ENCODE measurements at regions not wholly inside any gene's neighbourhood (a gene's known extent, or its start where the extent isn't known, plus 50 kb on each side); places are given as distances from the start of the nearest gene placed in this dataset.

DNA sequence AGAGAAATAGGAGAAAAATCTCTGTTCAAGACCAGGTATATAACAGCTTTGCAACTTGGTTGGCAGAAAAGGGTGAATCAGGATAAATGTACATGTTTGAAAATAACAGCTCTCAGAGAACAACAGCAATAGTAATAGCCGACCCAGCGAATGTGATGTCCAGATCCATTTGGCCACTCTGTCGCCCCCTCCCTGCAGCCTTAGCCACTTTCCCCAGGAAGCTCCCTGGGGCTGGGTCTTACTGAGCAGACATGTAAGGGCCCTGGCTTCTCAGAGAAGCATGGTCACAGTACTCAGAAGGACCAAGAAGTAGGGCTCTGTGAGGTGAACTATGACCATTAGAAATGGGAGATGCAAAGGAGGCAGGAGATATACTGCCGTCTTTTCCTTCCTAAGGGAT, 154.1 kb upstream of the SNX19 start:
- TF ChIP-seq POLR2A (IDR thresholded peaks at IDR 0.05) = no peak
- TF ChIP-seq, protein P1, sequence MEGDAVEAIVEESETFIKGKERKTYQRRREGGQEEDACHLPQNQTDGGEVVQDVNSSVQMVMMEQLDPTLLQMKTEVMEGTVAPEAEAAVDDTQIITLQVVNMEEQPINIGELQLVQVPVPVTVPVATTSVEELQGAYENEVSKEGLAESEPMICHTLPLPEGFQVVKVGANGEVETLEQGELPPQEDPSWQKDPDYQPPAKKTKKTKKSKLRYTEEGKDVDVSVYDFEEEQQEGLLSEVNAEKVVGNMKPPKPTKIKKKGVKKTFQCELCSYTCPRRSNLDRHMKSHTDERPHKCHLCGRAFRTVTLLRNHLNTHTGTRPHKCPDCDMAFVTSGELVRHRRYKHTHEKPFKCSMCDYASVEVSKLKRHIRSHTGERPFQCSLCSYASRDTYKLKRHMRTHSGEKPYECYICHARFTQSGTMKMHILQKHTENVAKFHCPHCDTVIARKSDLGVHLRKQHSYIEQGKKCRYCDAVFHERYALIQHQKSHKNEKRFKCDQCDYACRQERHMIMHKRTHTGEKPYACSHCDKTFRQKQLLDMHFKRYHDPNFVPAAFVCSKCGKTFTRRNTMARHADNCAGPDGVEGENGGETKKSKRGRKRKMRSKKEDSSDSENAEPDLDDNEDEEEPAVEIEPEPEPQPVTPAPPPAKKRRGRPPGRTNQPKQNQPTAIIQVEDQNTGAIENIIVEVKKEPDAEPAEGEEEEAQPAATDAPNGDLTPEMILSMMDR (IDR thresholded peaks at IDR 0.05) = no peak
